HepG2 (cell line): ENCODE measurements at regions not wholly inside any gene's neighbourhood (a gene's known extent, or its start where the extent isn't known, plus 50 kb on each side); places are given as distances from the start of the nearest gene placed in this dataset.
A peak's percentile ranks its signal among the peaks of the same experiment; 100 is the strongest.

Source experiments
- EP300 ChIP-seq, 3 experiments: sonication (generic) in 1 of 3; formaldehyde crosslinking in 1 of 3; IDR thresholded peaks; 2 replicates each; pipeline versions ENCODE4 v1.5.1 to v1.6.1; 2011 to 2020; ENCODE audit warnings: low read depth in 2 of 3, low read length in 2 of 3, borderline replicate concordance in 1 of 3, improper control_type of control experiment in 1 of 3, mild to moderate bottlenecking in 1 of 3, missing genetic modification reagents in 1 of 3, moderate library complexity in 1 of 3
- GFI1 ChIP-seq: sonication (generic); formaldehyde crosslinking; IDR thresholded peaks from 2 replicates; pipeline ENCODE4 v1.5.0; 2020; ENCODE audit warnings: missing genetic modification reagents, mild to moderate bottlenecking, borderline replicate concordance
- NR2F1 ChIP-seq, 2 experiments: fragments of 450-650 bp in 1 of 2; formaldehyde crosslinking in 1 of 2; IDR thresholded peaks; 2 replicates each; pipeline versions ENCODE4 v1.5.0 to v1.6.1; 2016 to 2020; ENCODE audit warnings: mild to moderate bottlenecking in 1 of 2, missing compliant biosample characterization in 1 of 2, missing genetic modification reagents in 1 of 2, moderate library complexity in 1 of 2
- PRPF4 ChIP-seq: fragments of 200-400 bp; formaldehyde crosslinking; IDR thresholded peaks from 2 replicates; pipeline ENCODE4 v1.6.1; 2016; ENCODE audit warnings: low read length, low read depth; ENCODE audit not compliant: poor library complexity, severe bottlenecking
- RARG ChIP-seq: sonication (generic); formaldehyde crosslinking; IDR thresholded peaks from 2 replicates; pipeline ENCODE4 v1.4.0; 2020; ENCODE audit warnings: low read depth, mild to moderate bottlenecking, missing genetic modification reagents
- REXO4 ChIP-seq: sonication (generic); formaldehyde crosslinking; IDR thresholded peaks from 2 replicates; pipeline ENCODE4 v1.8.0; 2022; ENCODE audit warnings: missing genetic modification reagents, mild to moderate bottlenecking, borderline replicate concordance
- SALL1 ChIP-seq: sonication (generic); formaldehyde crosslinking; IDR thresholded peaks from 2 replicates; pipeline ENCODE4 v1.8.0; 2022; ENCODE audit warnings: mild to moderate bottlenecking, missing genetic modification reagents
- SAP130 ChIP-seq: IDR thresholded peaks from 2 replicates; pipeline ENCODE4 v1.6.1; 2016; ENCODE audit warnings: low read depth
- SOX13 ChIP-seq, 3 experiments: fragments of 450-650 bp in 1 of 3; sonication (generic) in 1 of 3; formaldehyde crosslinking in 1 of 3; IDR thresholded peaks in 2 of 3; conservative IDR thresholded peaks in 1 of 3; 2 replicates each; pipeline versions ENCODE4 v1.5.0 to v1.6.1; 2016 to 2020; ENCODE audit warnings: antibody characterized with exemption in 1 of 3, mild to moderate bottlenecking in 1 of 3, missing compliant biosample characterization in 1 of 3, missing genetic modification reagents in 1 of 3, moderate library complexity in 1 of 3
- STAG1 ChIP-seq: sonication (generic); formaldehyde crosslinking; IDR thresholded peaks from 2 replicates; pipeline ENCODE4 v1.4.0; 2020; ENCODE audit warnings: missing genetic modification reagents
- THAP8 ChIP-seq: sonication (generic); formaldehyde crosslinking; IDR thresholded peaks from 2 replicates; pipeline ENCODE4 v1.5.1; 2020; ENCODE audit warnings: missing genetic modification reagents, mild to moderate bottlenecking, borderline replicate concordance
- ZMYM4 ChIP-seq: sonication (generic); formaldehyde crosslinking; IDR thresholded peaks from 2 replicates; pipeline ENCODE4 v1.8.1; 2023; ENCODE audit warnings: mild to moderate bottlenecking, missing genetic modification reagents
- ZNF160 ChIP-seq: sonication (generic); formaldehyde crosslinking; IDR thresholded peaks from 2 replicates; pipeline ENCODE4 v1.8.0; 2022; ENCODE audit warnings: mild to moderate bottlenecking, inconsistent platforms, missing genetic modification reagents
- ZNF260 ChIP-seq: sonication (generic); formaldehyde crosslinking; IDR thresholded peaks from 2 replicates; pipeline ENCODE4 v1.4.0; 2020; ENCODE audit warnings: missing genetic modification reagents, low read depth, mild to moderate bottlenecking, borderline replicate concordance
- ZNF619 ChIP-seq: sonication (generic); formaldehyde crosslinking; IDR thresholded peaks from 2 replicates; pipeline ENCODE4 v1.4.0; 2020; ENCODE audit warnings: mild to moderate bottlenecking, missing genetic modification reagents
- ZNF891 ChIP-seq: sonication (generic); formaldehyde crosslinking; IDR thresholded peaks from 2 replicates; pipeline ENCODE4 v1.5.0; 2020; ENCODE audit warnings: mild to moderate bottlenecking, missing genetic modification reagents
- TF ChIP-seq, protein P1 (sequence below): sonication (generic); formaldehyde crosslinking; IDR thresholded peaks from 2 replicates; pipeline ENCODE4 v1.8.0; 2022; ENCODE audit warnings: mild to moderate bottlenecking, missing genetic modification reagents, borderline replicate concordance
- TF ChIP-seq, protein P2 (sequence below): sonication (generic); formaldehyde crosslinking; IDR thresholded peaks from 2 replicates; pipeline ENCODE4 v1.5.0; 2020; ENCODE audit warnings: mild to moderate bottlenecking, missing genetic modification reagents
- TF ChIP-seq, protein P3 (sequence below): sonication (generic); formaldehyde crosslinking; conservative IDR thresholded peaks from 2 replicates; pipeline ENCODE4 v1.4.0; 2020; ENCODE audit warnings: missing genetic modification reagents
- TF ChIP-seq, protein P4 (sequence below): sonication (generic); formaldehyde crosslinking; conservative IDR thresholded peaks from 2 replicates; pipeline ENCODE4 v1.8.1; 2023; ENCODE audit warnings: missing genetic modification reagents

GRCh38 chr6:137700751-137701477 is 166.1 kb upstream of the TNFAIP3 start (continued):
- 0 out of 4 replicates have a peak, but pooled peaks of 1 of the 2 experiments have one; percentile 58 for TF ChIP-seq NR2F1 (CRISPR knock-in tag; IDR thresholded peaks at IDR 0.05)
- TF ChIP-seq, protein P1, sequence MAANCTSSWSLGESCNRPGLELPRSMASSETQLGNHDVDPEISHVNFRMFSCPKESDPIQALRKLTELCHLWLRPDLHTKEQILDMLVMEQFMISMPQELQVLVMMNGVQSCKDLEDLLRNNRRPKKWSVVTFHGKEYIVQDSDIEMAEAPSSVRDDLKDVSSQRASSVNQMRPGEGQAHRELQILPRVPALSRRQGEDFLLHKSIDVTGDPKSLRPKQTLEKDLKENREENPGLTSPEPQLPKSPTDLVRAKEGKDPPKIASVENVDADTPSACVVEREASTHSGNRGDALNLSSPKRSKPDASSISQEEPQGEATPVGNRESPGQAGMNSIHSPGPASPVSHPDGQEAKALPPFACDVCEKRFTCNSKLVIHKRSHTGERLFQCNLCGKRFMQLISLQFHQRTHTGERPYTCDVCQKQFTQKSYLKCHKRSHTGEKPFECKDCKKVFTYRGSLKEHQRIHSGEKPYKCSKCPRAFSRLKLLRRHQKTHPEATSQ: no peak
- no peak for TF ChIP-seq PRPF4
- TF ChIP-seq, protein P2, sequence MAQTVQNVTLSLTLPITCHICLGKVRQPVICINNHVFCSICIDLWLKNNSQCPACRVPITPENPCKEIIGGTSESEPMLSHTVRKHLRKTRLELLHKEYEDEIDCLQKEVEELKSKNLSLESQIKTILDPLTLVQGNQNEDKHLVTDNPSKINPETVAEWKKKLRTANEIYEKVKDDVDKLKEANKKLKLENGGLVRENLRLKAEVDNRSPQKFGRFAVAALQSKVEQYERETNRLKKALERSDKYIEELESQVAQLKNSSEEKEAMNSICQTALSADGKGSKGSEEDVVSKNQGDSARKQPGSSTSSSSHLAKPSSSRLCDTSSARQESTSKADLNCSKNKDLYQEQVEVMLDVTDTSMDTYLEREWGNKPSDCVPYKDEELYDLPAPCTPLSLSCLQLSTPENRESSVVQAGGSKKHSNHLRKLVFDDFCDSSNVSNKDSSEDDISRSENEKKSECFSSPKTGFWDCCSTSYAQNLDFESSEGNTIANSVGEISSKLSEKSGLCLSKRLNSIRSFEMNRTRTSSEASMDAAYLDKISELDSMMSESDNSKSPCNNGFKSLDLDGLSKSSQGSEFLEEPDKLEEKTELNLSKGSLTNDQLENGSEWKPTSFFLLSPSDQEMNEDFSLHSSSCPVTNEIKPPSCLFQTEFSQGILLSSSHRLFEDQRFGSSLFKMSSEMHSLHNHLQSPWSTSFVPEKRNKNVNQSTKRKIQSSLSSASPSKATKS (CRISPR knock-in tag): no peak
- peak; percentile 66 for TF ChIP-seq ZMYM4 (CRISPR knock-in tag)
- TF ChIP-seq REXO4 (CRISPR knock-in tag): no peak
- no peak for TF ChIP-seq ZNF619
- TF ChIP-seq THAP8 (CRISPR knock-in tag): no peak
- TF ChIP-seq, protein P3, sequence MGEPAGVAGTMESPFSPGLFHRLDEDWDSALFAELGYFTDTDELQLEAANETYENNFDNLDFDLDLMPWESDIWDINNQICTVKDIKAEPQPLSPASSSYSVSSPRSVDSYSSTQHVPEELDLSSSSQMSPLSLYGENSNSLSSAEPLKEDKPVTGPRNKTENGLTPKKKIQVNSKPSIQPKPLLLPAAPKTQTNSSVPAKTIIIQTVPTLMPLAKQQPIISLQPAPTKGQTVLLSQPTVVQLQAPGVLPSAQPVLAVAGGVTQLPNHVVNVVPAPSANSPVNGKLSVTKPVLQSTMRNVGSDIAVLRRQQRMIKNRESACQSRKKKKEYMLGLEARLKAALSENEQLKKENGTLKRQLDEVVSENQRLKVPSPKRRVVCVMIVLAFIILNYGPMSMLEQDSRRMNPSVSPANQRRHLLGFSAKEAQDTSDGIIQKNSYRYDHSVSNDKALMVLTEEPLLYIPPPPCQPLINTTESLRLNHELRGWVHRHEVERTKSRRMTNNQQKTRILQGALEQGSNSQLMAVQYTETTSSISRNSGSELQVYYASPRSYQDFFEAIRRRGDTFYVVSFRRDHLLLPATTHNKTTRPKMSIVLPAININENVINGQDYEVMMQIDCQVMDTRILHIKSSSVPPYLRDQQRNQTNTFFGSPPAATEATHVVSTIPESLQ (CRISPR knock-in tag): no peak
- TF ChIP-seq ZNF260 (CRISPR knock-in tag): no peak
- TF ChIP-seq EP300 (IDR thresholded peaks at IDR 0.05; ENCODE audit: low read depth in 2 of 2, low read length in 2 of 2): 0 out of 4 replicates have a peak, but pooled peaks of 1 of the 2 experiments have one; percentile 23
- no peak for TF ChIP-seq EP300 (CRISPR knock-in tag; IDR thresholded peaks at IDR 0.05; ENCODE audit: borderline replicate concordance)
- TF ChIP-seq GFI1 (CRISPR knock-in tag): 0 out of 2 replicates have a peak, but pooled peaks have one; percentile 22
- no peak for TF ChIP-seq SALL1
- no peak for TF ChIP-seq SOX13 (IDR thresholded peaks at IDR 0.05)
- TF ChIP-seq SOX13 (CRISPR knock-in tag; conservative IDR thresholded peaks at IDR 0.05 in 1 of 2, IDR thresholded peaks at IDR 0.05 in 1 of 2): 0 out of 4 replicates have a peak, but pooled peaks of 1 of the 2 experiments have one; percentile 20
- TF ChIP-seq ZNF891: no peak
- TF ChIP-seq STAG1 (CRISPR knock-in tag): no peak
- TF ChIP-seq, protein P4, sequence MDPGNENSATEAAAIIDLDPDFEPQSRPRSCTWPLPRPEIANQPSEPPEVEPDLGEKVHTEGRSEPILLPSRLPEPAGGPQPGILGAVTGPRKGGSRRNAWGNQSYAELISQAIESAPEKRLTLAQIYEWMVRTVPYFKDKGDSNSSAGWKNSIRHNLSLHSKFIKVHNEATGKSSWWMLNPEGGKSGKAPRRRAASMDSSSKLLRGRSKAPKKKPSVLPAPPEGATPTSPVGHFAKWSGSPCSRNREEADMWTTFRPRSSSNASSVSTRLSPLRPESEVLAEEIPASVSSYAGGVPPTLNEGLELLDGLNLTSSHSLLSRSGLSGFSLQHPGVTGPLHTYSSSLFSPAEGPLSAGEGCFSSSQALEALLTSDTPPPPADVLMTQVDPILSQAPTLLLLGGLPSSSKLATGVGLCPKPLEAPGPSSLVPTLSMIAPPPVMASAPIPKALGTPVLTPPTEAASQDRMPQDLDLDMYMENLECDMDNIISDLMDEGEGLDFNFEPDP (CRISPR knock-in tag): no peak
- TF ChIP-seq SAP130: no peak
- no peak for TF ChIP-seq RARG
- no peak for TF ChIP-seq ZNF160 (CRISPR knock-in tag)
